Endometrium (tissue), 2 donors: ENCODE measurements at regions not wholly inside any gene's neighbourhood (a gene's known extent, or its start where the extent isn't known, plus 50 kb on each side); places are given as distances from the start of the nearest gene placed in this dataset.

Experiments
- FAIRE-seq: peaks from 2 replicates; lab custom pipeline; 2012; peaks lifted over from hg19 to GRCh38; lab: Jason Lieb, UNC
- donor health status: control.
- donor health status: control.

GRCh38 chr12:115422845-115423545 lies 739.0 kb upstream of the TBX3 start:
- FAIRE-seq, result no peak

- FAIRE-seq, result no peak
Measured at GRCh38 chr12:115421796-115422709, 738.1 kb upstream of the TBX3 start.

- no peak for FAIRE-seq
Measured at GRCh38 chr12:115421350-115421749, 737.4 kb upstream of the TBX3 start.

GRCh38 chr12:115419145-115419646 lies 735.2 kb upstream of the TBX3 start:
- no peak for FAIRE-seq

- FAIRE-seq, result no peak
Measured at GRCh38 chr12:115417610-115418009, 733.6 kb upstream of the TBX3 start.

GRCh38 chr12:115416869-115417268 lies 732.9 kb upstream of the TBX3 start:
- no peak for FAIRE-seq

GRCh38 chr12:115413626-115414025 lies 729.7 kb upstream of the TBX3 start:
- no peak for FAIRE-seq

GRCh38 chr12:115412831-115413230 lies 728.9 kb upstream of the TBX3 start:
- no peak for FAIRE-seq

GRCh38 chr12:115411121-115411520 lies 727.1 kb upstream of the TBX3 start:
- FAIRE-seq, result no peak

- FAIRE-seq, result no peak
Measured at GRCh38 chr12:115408642-115409041, 724.7 kb upstream of the TBX3 start.

GRCh38 chr12:115407723-115408122 lies 723.7 kb upstream of the TBX3 start:
- FAIRE-seq, result no peak

- no peak for FAIRE-seq
Measured at GRCh38 chr12:115407036-115407435, 723.1 kb upstream of the TBX3 start.

GRCh38 chr12:115405471-115405860 lies 721.5 kb upstream of the TBX3 start:
- no peak for FAIRE-seq

GRCh38 chr12:115404761-115405470 lies 720.9 kb upstream of the TBX3 start:
- no peak for FAIRE-seq

GRCh38 chr12:115403689-115404088 lies 719.7 kb upstream of the TBX3 start:
- no peak for FAIRE-seq

GRCh38 chr12:115403253-115403652 lies 719.3 kb upstream of the TBX3 start:
- no peak for FAIRE-seq

- FAIRE-seq, result no peak
Measured at GRCh38 chr12:115402443-115403180, 718.6 kb upstream of the TBX3 start.

GRCh38 chr12:115401761-115402160 lies 717.8 kb upstream of the TBX3 start:
- FAIRE-seq, result no peak

- no peak for FAIRE-seq
Measured at GRCh38 chr12:115400011-115400410, 716.0 kb upstream of the TBX3 start.

- no peak for FAIRE-seq
Measured at GRCh38 chr12:115398311-115398781, 714.4 kb upstream of the TBX3 start.

- FAIRE-seq, result no peak
Measured at GRCh38 chr12:115396567-115396966, 712.6 kb upstream of the TBX3 start.
